PFSK-1 (cell line): ENCODE measurements at regions not wholly inside any gene's neighbourhood (a gene's known extent, or its start where the extent isn't known, plus 50 kb on each side); places are given as distances from the start of the nearest gene placed in this dataset.

Experiments
- POLR2AphosphoS5 ChIP-seq: IDR thresholded peaks from 2 replicates; pipeline ENCODE4 v1.6.1; 2012; ENCODE audit warnings: low read depth, mild to moderate bottlenecking, control low read depth, low read length, moderate library complexity
- REST ChIP-seq, 2 experiments: IDR thresholded peaks; 2 replicates each; pipeline versions ENCODE4 v1.6.1 to v1.8.0; 2011 to 2012; ENCODE audit warnings: low read depth in 2 of 2, low read length in 2 of 2, control low read depth in 1 of 2, inconsistent platforms in 1 of 2, mild to moderate bottlenecking in 1 of 2, moderate library complexity in 1 of 2; ENCODE audit not compliant: insufficient read depth in 1 of 2
- SIN3A ChIP-seq: IDR thresholded peaks from 2 replicates; pipeline ENCODE4 v1.6.1; 2012; ENCODE audit warnings: mild to moderate bottlenecking, low read length, moderate library complexity, borderline replicate concordance; ENCODE audit not compliant: insufficient read depth
- TAF1 ChIP-seq: IDR thresholded peaks from 2 replicates; pipeline ENCODE4 v1.6.1; 2012; ENCODE audit warnings: low read length, control low read depth, borderline replicate concordance; ENCODE audit not compliant: insufficient read depth

DNA sequence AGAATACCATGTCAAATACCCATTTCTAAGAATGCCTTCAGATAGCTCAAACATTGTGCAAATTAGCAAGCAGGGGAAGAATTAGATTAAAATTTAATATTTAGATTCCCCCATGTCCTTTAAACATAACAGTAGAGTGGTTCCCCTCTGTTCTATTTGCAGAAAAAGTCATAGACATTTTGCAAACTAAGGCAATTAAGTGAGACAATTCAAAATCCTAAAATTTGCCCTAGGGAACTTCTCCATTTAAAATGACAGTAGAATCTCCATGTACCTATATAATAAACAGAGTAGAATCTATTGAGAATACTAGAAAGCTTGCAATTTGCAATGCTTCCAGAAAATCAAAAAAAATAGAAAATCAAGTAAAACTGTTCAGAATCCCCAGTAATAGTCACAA lies 340.6 kb downstream of the TBL1XR1 start:
- TF ChIP-seq SIN3A (no peak), POLR2AphosphoS5 (no peak), TAF1 (no peak), REST (IDR thresholded peaks at IDR 0.05; ENCODE audit: insufficient read depth in 1 of 2, low read depth in 2 of 2, low read length in 2 of 2) (no peak)
